IMR-90 (cell line): ENCODE measurements at regions not wholly inside any gene's neighbourhood (a gene's known extent, or its start where the extent isn't known, plus 50 kb on each side); places are given as distances from the start of the nearest gene placed in this dataset.

Experiments
- ATAC-seq: fragments of 200-7000 bp; cut with Tn5 transposase; 2 replicates; pipeline ENCODE4 v1.9.1; 2020; ENCODE audit warnings: low read depth, mild to moderate bottlenecking, moderate library complexity
- BruUV-seq: library from RNA; stranded (reverse); fragments of 400-500 nt; replicated peaks from 2 replicates; lab custom pipeline; 2021; lab: Mats Ljungman, UMichigan
- CTCF ChIA-PET: fragments of 300-600 bp; formaldehyde crosslinking; extraction: SDS; loops from one replicate; lab custom pipeline; 2021; ENCODE audit warnings: antibody characterized with exemption; lab: Yijun Ruan, JAX
- POLR2A ChIA-PET: fragments of 300-600 bp; sonication (Branson Sonifier 250); formaldehyde crosslinking; loops from one replicate; lab custom pipeline; 2022; ENCODE audit warnings: antibody characterized with exemption; ENCODE audit not compliant: unreplicated experiment; lab: Charles Lee
- DNase-seq: peaks from one replicate; pipeline ENCODE4 v3.0.0; 2013
- H2AFZ ChIP-seq: replicated peaks from 2 replicates; pipeline ENCODE3; 2013; ENCODE audit warnings: low read length, mild to moderate bottlenecking; ENCODE audit not compliant: poor library complexity
- H2AK5ac ChIP-seq: 2 replicates; pipeline ENCODE4 v1.6.1; 2013; ENCODE audit warnings: low read depth, low read length, inconsistent platforms
- H2AK9ac ChIP-seq: replicated peaks from 2 replicates; pipeline ENCODE3; 2013; ENCODE audit warnings: mild to moderate bottlenecking, low read depth, low read length, moderate library complexity; ENCODE audit not compliant: poor library complexity
- H2BK120ac ChIP-seq: 2 replicates; pipeline ENCODE4 v1.6.1; 2013; ENCODE audit warnings: low read depth, low read length, inconsistent platforms
- H2BK15ac ChIP-seq: 3 replicates; pipeline ENCODE4 v1.6.1; 2013; ENCODE audit warnings: low read depth, low read length, inconsistent platforms
- H2BK20ac ChIP-seq: 2 replicates; pipeline ENCODE4 v1.6.1; 2013; ENCODE audit warnings: low read depth, mild to moderate bottlenecking, inconsistent platforms, low read length, moderate library complexity
- H2BK5ac ChIP-seq: 2 replicates; pipeline ENCODE4 v1.6.1; 2013; ENCODE audit warnings: mild to moderate bottlenecking, low read depth, low read length, inconsistent platforms; ENCODE audit not compliant: poor library complexity, severe bottlenecking
- H3K14ac ChIP-seq: replicated peaks from 2 replicates; pipeline ENCODE4 v1.6.1; 2013; ENCODE audit warnings: low read depth, low read length, inconsistent platforms
- H3K18ac ChIP-seq: 2 replicates; pipeline ENCODE4 v1.6.1; 2013; ENCODE audit warnings: low read depth, low read length, control low read depth
- H3K23ac ChIP-seq: 2 replicates; pipeline ENCODE4 v1.6.1; 2013; ENCODE audit warnings: low read depth, low read length, inconsistent platforms
- H3K27ac ChIP-seq: 2 replicates; pipeline ENCODE4 v1.5.1; 2013; ENCODE audit warnings: mild to moderate bottlenecking, control low read depth, low read length; ENCODE audit not compliant: insufficient read depth
- H3K27me3 ChIP-seq: 2 replicates; pipeline ENCODE4 v1.6.1; 2013; ENCODE audit warnings: low read length; ENCODE audit not compliant: control insufficient read depth, insufficient read depth
- H3K36me3 ChIP-seq: 2 replicates; pipeline ENCODE4 v1.6.1; 2013; ENCODE audit warnings: low read length, mixed read lengths; ENCODE audit not compliant: control insufficient read depth, insufficient read depth
- H3K4ac ChIP-seq: 2 replicates; pipeline ENCODE4 v1.6.1; 2013; ENCODE audit warnings: low read depth, low read length, inconsistent platforms
- H3K4me1 ChIP-seq: 2 replicates; pipeline ENCODE4 v1.6.1; 2013; ENCODE audit warnings: low read length, mixed read lengths; ENCODE audit not compliant: control insufficient read depth, insufficient read depth
- H3K4me2 ChIP-seq: 2 replicates; pipeline ENCODE4 v1.6.1; 2013; ENCODE audit warnings: low read depth, mild to moderate bottlenecking, control low read depth, low read length, moderate library complexity
- H3K4me3 ChIP-seq: 2 replicates; pipeline ENCODE4 v1.5.1; 2013; ENCODE audit warnings: low read depth, mild to moderate bottlenecking, control low read depth, low read length, moderate library complexity; ENCODE audit not compliant: insufficient read depth
- H3K56ac ChIP-seq: 2 replicates; pipeline ENCODE4 v1.6.1; 2013; ENCODE audit warnings: low read length, inconsistent platforms; ENCODE audit not compliant: insufficient read depth; ENCODE audit errors: extremely low read depth
- H3K79me1 ChIP-seq, 2 experiments: 2 replicates each; pipeline ENCODE4 v1.6.1; 2013; ENCODE audit warnings: low read length in 2 of 2, inconsistent platforms in 1 of 2, low read depth in 1 of 2
- H3K9ac ChIP-seq: 2 replicates; pipeline ENCODE4 v1.6.1; 2013; ENCODE audit warnings: low read depth, low read length, control low read depth
- H3K9me1 ChIP-seq: 2 replicates; pipeline ENCODE4 v1.6.1; 2013; ENCODE audit warnings: low read length, inconsistent platforms; ENCODE audit not compliant: insufficient read depth
- H3K9me3 ChIP-seq: 2 replicates; pipeline ENCODE4 v1.6.1; 2013; ENCODE audit warnings: low read length; ENCODE audit not compliant: control insufficient read depth, insufficient read depth
- H4K20me1 ChIP-seq: 2 replicates; pipeline ENCODE4 v1.6.1; 2013; ENCODE audit warnings: low read length, inconsistent platforms; ENCODE audit not compliant: insufficient read depth
- H4K5ac ChIP-seq: 2 replicates; pipeline ENCODE4 v1.6.1; 2013; ENCODE audit warnings: mild to moderate bottlenecking, low read depth, low read length, control low read depth
- H4K8ac ChIP-seq, 2 experiments: 2 replicates each; pipeline ENCODE4 v1.6.1; 2013; ENCODE audit warnings: low read depth in 2 of 2, low read length in 2 of 2, control low read depth in 1 of 2, inconsistent platforms in 1 of 2
- H4K91ac ChIP-seq: 2 replicates; pipeline ENCODE4 v1.6.1; 2013; ENCODE audit warnings: low read depth, low read length, inconsistent platforms; ENCODE audit not compliant: insufficient read depth
- BHLHE40 ChIP-seq: fragments of 150-350 bp; IDR thresholded peaks from 2 replicates; pipeline ENCODE4 v1.6.1; 2016; ENCODE audit warnings: mild to moderate bottlenecking, low read depth, low read length
- CEBPB ChIP-seq: IDR thresholded peaks from 2 replicates; pipeline ENCODE4 v1.6.1; 2012; ENCODE audit warnings: low read depth, low read length, improper control_type of control experiment
- ELK1 ChIP-seq: fragments of 150-350 bp; IDR thresholded peaks from 2 replicates; pipeline ENCODE4 v1.6.1; 2016; ENCODE audit warnings: low read depth, mild to moderate bottlenecking, low read length, moderate library complexity, borderline replicate concordance
- FOS ChIP-seq: fragments of 150-350 bp; IDR thresholded peaks from 2 replicates; pipeline ENCODE4 v1.6.1; 2016; ENCODE audit warnings: low read depth, low read length
- MAZ ChIP-seq: IDR thresholded peaks from 2 replicates; pipeline ENCODE4 v1.6.1; 2012; ENCODE audit warnings: low read depth, mild to moderate bottlenecking, low read length, improper control_type of control experiment, moderate library complexity, borderline replicate concordance
- MXI1 ChIP-seq: IDR thresholded peaks from 2 replicates; pipeline ENCODE4 v1.6.1; 2012; ENCODE audit warnings: low read depth, mild to moderate bottlenecking, low read length, moderate library complexity, borderline replicate concordance
- RAD21 ChIP-seq: IDR thresholded peaks from 2 replicates; pipeline ENCODE4 v1.6.1; 2012; ENCODE audit warnings: low read length, improper control_type of control experiment
- RFX5 ChIP-seq: IDR thresholded peaks from 2 replicates; pipeline ENCODE4 v1.8.0; 2012; ENCODE audit warnings: low read depth, mild to moderate bottlenecking, low read length, moderate library complexity
- SMC3 ChIP-seq: fragments of 150-350 bp; IDR thresholded peaks from 2 replicates; pipeline ENCODE4 v1.6.1; 2016; ENCODE audit warnings: low read depth, mild to moderate bottlenecking, antibody characterized with exemption, low read length, moderate library complexity
- USF2 ChIP-seq: fragments of 150-350 bp; IDR thresholded peaks from 2 replicates; pipeline ENCODE4 v1.6.1; 2017; ENCODE audit warnings: mild to moderate bottlenecking, antibody characterized with exemption, low read length, low read depth
- WGBS, 2 experiments: methylation state at CpG; one replicate each; pipeline versions ENCODE4 v1.1.5 to v1.1.7; 2013; ENCODE audit warnings: missing lambda C conversion rate in 2 of 2; ENCODE audit not compliant: insufficient read length in 1 of 2; ENCODE audit errors: extremely low coverage in 2 of 2; 5-methylcytosine and 5-hydroxymethylcytosine counted together
- dilution Hi-C: fragments of 300-500 bp; cut with HindIII; formaldehyde crosslinking; loops from one replicate; pipeline ENCODE4 v1.14.3; 2018; ENCODE audit warnings: low sequenced_read_pairs; ENCODE audit not compliant: unreplicated experiment
- in situ Hi-C: fragments of 300-500 bp; cut with MboI; formaldehyde crosslinking; loops from 3 replicates; pipeline ENCODE4 v1.14.3; 2019; ENCODE audit warnings: low sequenced_read_pairs, inconsistent platforms, mixed read lengths
- intact Hi-C: fragments of 100-400 bp; cut with micrococcal nuclease; formaldehyde crosslinking; loops from 2 replicates; pipeline ENCODE4 v1.10.0; 2022

GRCh38 chr6:134826889-134827737, 122.8 kb downstream of the ALDH8A1 start:
- H3K4me2 ChIP-seq = no peak overlapping the region
- peak overlapping the region; percentile 33; the same call in 1 of the 2 replicates for H3K4ac ChIP-seq
- H3K27ac ChIP-seq = peak overlapping the region; percentile 15; the same call in 1 of the 2 replicates
- 0 out of 2 replicates have a peak overlapping the region, but pooled peaks have one; percentile 64 for H3K14ac ChIP-seq
- WGBS, 2 experiments = 100% methylated on average over 1 of the region's 3 CpGs; no CpG with 5 or more reads in 1 of the 2 experiments
- no peak for TF ChIP-seq ELK1
- TF ChIP-seq USF2 = no peak
- TF ChIP-seq CEBPB = peak; percentile 21; the same call in 1 of the 2 replicates
- TF ChIP-seq MAZ = no peak
- TF ChIP-seq MXI1 = no peak
- TF ChIP-seq RFX5 = no peak
- TF ChIP-seq FOS = peak; percentile 17; the same call in 1 of the 2 replicates
- TF ChIP-seq BHLHE40 = no peak
- no peak for TF ChIP-seq RAD21
- no peak for TF ChIP-seq SMC3
- dilution Hi-C loops (loop anchor here (10.0 kb wide), 2 partner anchors 182 to 662 kb away; no protein-coding TSS in a partner anchor), intact Hi-C loops (no loop called here), in situ Hi-C loops (no loop called here)
- H3K36me3 ChIP-seq = no peaks in the 10 kb centered on the region
- ChIA-PET CTCF (interaction anchor here (0.5 to 1.6 kb wide), 4 partner anchors 9 to 395 kb away, joined by 3 read pairs; no protein-coding TSS in a partner anchor), POLR2A (no interaction called here)
- H3K4me3 ChIP-seq = no peak overlapping the region
- peak overlapping the region; percentile 19; the same call in 1 of the 2 replicates for H4K5ac ChIP-seq
- ATAC-seq (peak; percentile 30), DNase-seq (peak; percentile 81)
- peak overlapping the region; percentile 37 for H2BK120ac ChIP-seq
- no peaks in the 10 kb centered on the region for H3K9me1 ChIP-seq
- H4K20me1 ChIP-seq = no peaks in the 10 kb centered on the region
- H3K4me1 ChIP-seq = peaks cover 10% of the 10 kb centered on the region
- H4K91ac ChIP-seq = peak overlapping the region; percentile 28; the same call in 1 of the 2 replicates
- no peak overlapping the region for H2AFZ ChIP-seq
- peak overlapping the region; percentile 32 for H2BK5ac ChIP-seq
- peak overlapping the region; percentile 56 for H2BK20ac ChIP-seq
- no peaks in the 10 kb centered on the region; the same call in 1 of the 2 replicates for H3K9me3 ChIP-seq
- peak overlapping the region; percentile 51 for H3K18ac ChIP-seq
- peak overlapping the region in 1 of 2 experiments; percentile 61; a peak in 2 of 4 replicates for H4K8ac ChIP-seq
- no peaks in the 10 kb centered on the region for H3K79me1 ChIP-seq
- H2AK9ac ChIP-seq = no peak overlapping the region
- no peaks in the 10 kb centered on the region for H3K27me3 ChIP-seq
- H3K23ac ChIP-seq = peak overlapping the region; percentile 18; the same call in 1 of the 2 replicates
- H2AK5ac ChIP-seq = 0 out of 2 replicates have a peak overlapping the region, but pooled peaks have one; percentile 1
- H3K56ac ChIP-seq = no peak overlapping the region
- H2BK15ac ChIP-seq = peak overlapping the region; percentile 57; the same call in 1 of the 3 replicates
- no peak overlapping the region for H3K9ac ChIP-seq
- no TSS peak for BruUV-seq
